HL-60 (cell line): ENCODE measurements at regions not wholly inside any gene's neighbourhood (a gene's known extent, or its start where the extent isn't known, plus 50 kb on each side); places are given as distances from the start of the nearest gene placed in this dataset.
"Not testable (repeated sequence)": the region's sequence is repeated elsewhere in the genome, so short reads cannot be mapped to it uniquely, and the experiment has no call there.

Experiments used
- REST ChIP-seq: IDR thresholded peaks from 2 replicates; pipeline ENCODE4 v1.6.1; 2012; ENCODE audit warnings: low read depth; ENCODE audit not compliant: insufficient replicate concordance
- TF ChIP-seq, protein P1 (sequence below): IDR thresholded peaks from one replicate; pipeline ENCODE4 v1.5.1; 2011; ENCODE audit warnings: low read length, control low read depth, inconsistent platforms; ENCODE audit not compliant: insufficient read depth

DNA sequence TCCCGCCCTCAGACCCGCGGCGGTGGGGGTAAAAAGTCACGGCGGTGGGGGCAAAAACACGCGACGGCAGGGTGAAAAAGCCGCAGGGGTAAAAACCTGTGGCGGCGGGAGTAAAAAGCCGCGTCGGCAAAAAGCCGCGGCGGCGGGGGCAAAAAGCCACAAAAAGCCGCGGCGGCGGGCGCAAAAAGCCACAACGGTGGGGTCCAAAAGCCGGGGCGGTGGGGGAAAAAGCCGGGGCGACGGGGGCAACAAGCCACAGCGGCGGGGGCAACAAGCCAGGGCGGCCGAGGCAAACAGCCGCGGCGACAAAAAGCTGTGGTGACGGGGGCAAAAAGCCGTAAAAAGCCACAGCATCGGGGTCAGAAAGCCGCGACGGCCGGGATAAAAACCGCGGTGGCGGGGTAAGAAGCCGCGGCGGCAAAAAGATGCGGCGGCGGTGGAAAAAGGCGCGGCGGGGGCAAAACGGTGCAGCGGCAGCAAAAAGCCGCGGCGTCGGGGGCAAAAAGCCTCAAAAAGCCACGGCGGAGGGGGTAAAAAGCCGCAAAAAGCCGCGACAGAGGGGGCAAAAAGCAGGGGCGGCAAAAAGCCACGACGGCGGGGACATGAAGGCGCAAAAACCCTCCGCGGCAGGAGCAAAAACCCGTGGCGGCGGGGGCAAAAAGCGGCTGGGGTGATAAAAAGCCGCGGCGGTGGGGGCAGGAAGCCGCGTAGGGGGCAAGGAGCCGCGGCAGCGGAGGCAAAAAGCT, 168.3 kb upstream of the TP53TG3D start:
- TF ChIP-seq, protein P1, sequence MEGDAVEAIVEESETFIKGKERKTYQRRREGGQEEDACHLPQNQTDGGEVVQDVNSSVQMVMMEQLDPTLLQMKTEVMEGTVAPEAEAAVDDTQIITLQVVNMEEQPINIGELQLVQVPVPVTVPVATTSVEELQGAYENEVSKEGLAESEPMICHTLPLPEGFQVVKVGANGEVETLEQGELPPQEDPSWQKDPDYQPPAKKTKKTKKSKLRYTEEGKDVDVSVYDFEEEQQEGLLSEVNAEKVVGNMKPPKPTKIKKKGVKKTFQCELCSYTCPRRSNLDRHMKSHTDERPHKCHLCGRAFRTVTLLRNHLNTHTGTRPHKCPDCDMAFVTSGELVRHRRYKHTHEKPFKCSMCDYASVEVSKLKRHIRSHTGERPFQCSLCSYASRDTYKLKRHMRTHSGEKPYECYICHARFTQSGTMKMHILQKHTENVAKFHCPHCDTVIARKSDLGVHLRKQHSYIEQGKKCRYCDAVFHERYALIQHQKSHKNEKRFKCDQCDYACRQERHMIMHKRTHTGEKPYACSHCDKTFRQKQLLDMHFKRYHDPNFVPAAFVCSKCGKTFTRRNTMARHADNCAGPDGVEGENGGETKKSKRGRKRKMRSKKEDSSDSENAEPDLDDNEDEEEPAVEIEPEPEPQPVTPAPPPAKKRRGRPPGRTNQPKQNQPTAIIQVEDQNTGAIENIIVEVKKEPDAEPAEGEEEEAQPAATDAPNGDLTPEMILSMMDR = not testable (repeated sequence)
- TF ChIP-seq REST = not testable (repeated sequence)
